SK-N-SH (cell line): ENCODE measurements at regions not wholly inside any gene's neighbourhood (a gene's known extent, or its start where the extent isn't known, plus 50 kb on each side); places are given as distances from the start of the nearest gene placed in this dataset.

Experiments
- CTCF ChIA-PET: fragments of 300-600, 350-600 bp; formaldehyde crosslinking; extraction: SDS; loops from one replicate; lab custom pipeline; 2021; lab: Yijun Ruan, JAX
- POLR2A ChIA-PET: fragments of 350-600 bp; sonication (Branson Sonifier 250); formaldehyde crosslinking; extraction: SDS; loops from one replicate; lab custom pipeline; 2020; ENCODE audit warnings: antibody characterized with exemption, inconsistent platforms; lab: Yijun Ruan, JAX
- DNase-seq: peaks from one replicate; pipeline ENCODE4 v3.0.0; 2012
- H2AFZ ChIP-seq: fragments of 200-600 bp; sonication (generic); 2 replicates; pipeline ENCODE4 v1.8.1; 2016; ENCODE audit warnings: antibody characterized with exemption, mild to moderate bottlenecking, low read depth
- H3F3A ChIP-seq: fragments of 200-600 bp; sonication (generic); replicated peaks from 2 replicates; pipeline ENCODE3; 2016; ENCODE audit warnings: antibody characterized with exemption, mild to moderate bottlenecking; ENCODE audit not compliant: insufficient read depth
- H3K27ac ChIP-seq, 2 experiments: fragments of 200-500 bp in 1 of 2; fragments of 200-600 bp in 1 of 2; sonication (Bioruptor generic) in 1 of 2; sonication (generic), shearing (Covaris generic) in 1 of 2; 2 replicates each; pipeline versions ENCODE4 v1.5.1 to v1.6.1; 2014 to 2016; ENCODE audit warnings: low read depth in 2 of 2, inconsistent platforms in 1 of 2, low read length in 1 of 2, mild to moderate bottlenecking in 1 of 2, mixed read lengths in 1 of 2
- H3K27me3 ChIP-seq: fragments of 200-600 bp; sonication (generic), shearing (Covaris generic); 2 replicates; pipeline ENCODE4 v1.6.1; 2016; ENCODE audit warnings: mixed run types; ENCODE audit not compliant: insufficient read depth
- H3K36me3 ChIP-seq, 2 experiments: fragments of 200-500 bp in 1 of 2; fragments of 200-600 bp in 1 of 2; sonication (Bioruptor generic) in 1 of 2; sonication (generic) in 1 of 2; replicated peaks in 1 of 2; 2 replicates each; pipeline versions ENCODE3 to v1.5.1; 2014 to 2016; ENCODE audit warnings: low read length in 1 of 2, mild to moderate bottlenecking in 1 of 2; ENCODE audit not compliant: insufficient read depth in 2 of 2, control insufficient read depth in 1 of 2
- H3K4me1 ChIP-seq, 2 experiments: fragments of 200-500 bp in 1 of 2; fragments of 200-600 bp in 1 of 2; sonication (Bioruptor generic) in 1 of 2; sonication (generic), shearing (Covaris generic) in 1 of 2; 2 replicates each; pipeline versions ENCODE4 v1.5.1 to v1.6.1; 2014 to 2016; ENCODE audit warnings: low read depth in 1 of 2, low read length in 1 of 2, mixed run types in 1 of 2; ENCODE audit not compliant: insufficient read depth in 2 of 2, control insufficient read depth in 1 of 2
- H3K4me2 ChIP-seq: fragments of 200-600 bp; sonication (generic), shearing (Covaris generic); 2 replicates; pipeline ENCODE4 v1.6.1; 2017; ENCODE audit warnings: mixed run types
- H3K4me3 ChIP-seq, 2 experiments: fragments of 200-500 bp in 1 of 2; fragments of 200-600 bp in 1 of 2; sonication (Bioruptor generic) in 1 of 2; sonication (generic), shearing (Covaris generic) in 1 of 2; 2 replicates each; pipeline versions ENCODE4 v1.5.1 to v1.8.1; 2014 to 2016; ENCODE audit warnings: low read depth in 2 of 2, inconsistent platforms in 1 of 2, low read length in 1 of 2, mild to moderate bottlenecking in 1 of 2, mixed read lengths in 1 of 2, moderate library complexity in 1 of 2
- H3K79me2 ChIP-seq: fragments of 200-600 bp; sonication (generic); 2 replicates; pipeline ENCODE4 v1.8.1; 2017; ENCODE audit warnings: mild to moderate bottlenecking; ENCODE audit not compliant: insufficient read depth
- H3K9ac ChIP-seq: fragments of 200-600 bp; sonication (generic); 2 replicates; pipeline ENCODE4 v1.6.1; 2017; ENCODE audit warnings: mixed run types
- H3K9me2 ChIP-seq: fragments of 200-600 bp; sonication (generic); 2 replicates; pipeline ENCODE4 v1.6.1; 2017; ENCODE audit warnings: mixed run types
- H3K9me3 ChIP-seq: fragments of 200-600 bp; sonication (generic); 2 replicates; pipeline ENCODE4 v1.6.1; 2017; ENCODE audit warnings: mixed run types, mild to moderate bottlenecking, moderate library complexity
- H4K20me1 ChIP-seq: fragments of 200-600 bp; sonication (generic); 2 replicates; pipeline ENCODE4 v1.6.1; 2017; ENCODE audit warnings: mild to moderate bottlenecking, mixed run types; ENCODE audit not compliant: insufficient read depth
- ELF1 ChIP-seq: IDR thresholded peaks from 2 replicates; pipeline ENCODE4 v1.4.0; 2012
- GATA2 ChIP-seq: sonication (generic); formaldehyde crosslinking; IDR thresholded peaks from 2 replicates; pipeline ENCODE4 v1.5.0; 2020; ENCODE audit warnings: mild to moderate bottlenecking, missing genetic modification reagents
- MEF2A ChIP-seq: IDR thresholded peaks from 2 replicates; pipeline ENCODE4 v1.4.0; 2012; ENCODE audit warnings: low read depth, borderline replicate concordance
- MXI1 ChIP-seq: IDR thresholded peaks from 2 replicates; pipeline ENCODE4 v1.6.1; 2012; ENCODE audit warnings: mild to moderate bottlenecking, low read depth, low read length, improper control_type of control experiment
- POLR2AphosphoS5 ChIP-seq: IDR thresholded peaks from 2 replicates; pipeline ENCODE4 v1.6.1; 2012; ENCODE audit warnings: low read depth, low read length
- RCOR1 ChIP-seq: fragments of 150-350 bp; IDR thresholded peaks from 2 replicates; pipeline ENCODE4 v1.6.1; 2017; ENCODE audit warnings: antibody characterized with exemption, low read length
- RFX5 ChIP-seq: IDR thresholded peaks from 2 replicates; pipeline ENCODE4 v1.6.1; 2012; ENCODE audit warnings: mild to moderate bottlenecking, improper control_type of control experiment, low read length
- RXRA ChIP-seq: IDR thresholded peaks from 2 replicates; pipeline ENCODE4 v1.4.0; 2012; ENCODE audit warnings: low read depth, mild to moderate bottlenecking, borderline replicate concordance
- SIN3A ChIP-seq: IDR thresholded peaks from 2 replicates; pipeline ENCODE4 v1.6.1; 2012; ENCODE audit warnings: low read depth, mild to moderate bottlenecking, low read length, moderate library complexity, borderline replicate concordance
- SMC3 ChIP-seq: IDR thresholded peaks from 2 replicates; pipeline ENCODE4 v1.6.1; 2012; ENCODE audit warnings: low read depth, low read length, improper control_type of control experiment
- TEAD4 ChIP-seq: IDR thresholded peaks from 2 replicates; pipeline ENCODE4 v1.4.0; 2012; ENCODE audit warnings: mild to moderate bottlenecking, borderline replicate concordance; ENCODE audit not compliant: insufficient read depth
- YY1 ChIP-seq: IDR thresholded peaks from 2 replicates; pipeline ENCODE4 v1.4.0; 2012; ENCODE audit warnings: low read depth, mild to moderate bottlenecking
- WGBS: methylation state at CpG from one replicate; pipeline ENCODE4 v1.1.6; 2017; ENCODE audit warnings: low lambda C conversion rate; 5-methylcytosine and 5-hydroxymethylcytosine counted together
- TF ChIP-seq, protein P1 (sequence below): IDR thresholded peaks from 2 replicates; pipeline ENCODE4; 2012
- TF ChIP-seq, protein P2 (sequence below): IDR thresholded peaks from 2 replicates; pipeline ENCODE4 v1.6.1; 2012; ENCODE audit warnings: mild to moderate bottlenecking, low read depth, low read length, moderate library complexity
- TF ChIP-seq, protein P3 (sequence below): fragments of 150-350 bp; IDR thresholded peaks from 2 replicates; pipeline ENCODE4 v1.6.1; 2016; ENCODE audit warnings: mild to moderate bottlenecking, low read depth, low read length
- TF ChIP-seq, protein P4 (sequence below): IDR thresholded peaks from 2 replicates; pipeline ENCODE4 v1.4.0; 2012; ENCODE audit warnings: low read depth, borderline replicate concordance
- TF ChIP-seq, protein P5 (sequence below): IDR thresholded peaks from 2 replicates; pipeline ENCODE4 v1.4.0; 2012; ENCODE audit warnings: low read depth, borderline replicate concordance
- TF ChIP-seq, protein P6 (sequence below): fragments of 200-600 bp; sonication (generic); IDR thresholded peaks from 2 replicates; pipeline ENCODE4 v1.6.1; 2017; ENCODE audit warnings: antibody characterized with exemption, mild to moderate bottlenecking, moderate library complexity

DNA sequence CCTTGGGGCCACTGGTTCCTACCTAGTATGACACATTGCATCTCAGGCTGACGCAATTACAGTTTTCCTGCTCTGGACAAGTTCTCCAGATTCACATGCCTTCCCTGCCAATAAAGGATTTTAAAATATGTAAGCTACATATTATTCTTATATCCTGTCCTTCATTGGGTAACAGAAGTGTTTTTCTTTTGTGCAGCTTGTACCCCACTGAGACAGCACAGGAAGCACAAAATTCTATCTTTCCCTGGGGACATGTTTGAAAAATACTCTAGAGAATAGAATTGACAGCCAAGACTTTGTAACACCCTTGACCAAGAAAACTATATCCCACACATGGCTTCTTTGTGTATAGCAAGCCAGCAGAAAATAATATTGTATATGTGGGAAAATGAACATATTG is 456.8 kb downstream of the MAFB start:
- H3K9ac ChIP-seq: no peak overlapping the region
- H3K9me3 ChIP-seq: no peaks in the 10 kb centered on the region
- DNase-seq: no peak
- H3K79me2 ChIP-seq: no peaks in the 10 kb centered on the region
- 39% methylated on average over 1 of the region's 1 CpG for WGBS
- H3F3A ChIP-seq: no peaks in the 10 kb centered on the region
- H3K4me3 ChIP-seq: no peak overlapping the region
- no peak overlapping the region for H3K4me2 ChIP-seq
- TF ChIP-seq SMC3 (no peak), POLR2AphosphoS5 (no peak), MEF2A (no peak), ELF1 (no peak), TEAD4 (no peak), GATA2 (CRISPR knock-in tag) (no peak), RFX5 (no peak), RXRA (no peak), SIN3A (no peak), MXI1 (no peak)
- TF ChIP-seq, protein P1, sequence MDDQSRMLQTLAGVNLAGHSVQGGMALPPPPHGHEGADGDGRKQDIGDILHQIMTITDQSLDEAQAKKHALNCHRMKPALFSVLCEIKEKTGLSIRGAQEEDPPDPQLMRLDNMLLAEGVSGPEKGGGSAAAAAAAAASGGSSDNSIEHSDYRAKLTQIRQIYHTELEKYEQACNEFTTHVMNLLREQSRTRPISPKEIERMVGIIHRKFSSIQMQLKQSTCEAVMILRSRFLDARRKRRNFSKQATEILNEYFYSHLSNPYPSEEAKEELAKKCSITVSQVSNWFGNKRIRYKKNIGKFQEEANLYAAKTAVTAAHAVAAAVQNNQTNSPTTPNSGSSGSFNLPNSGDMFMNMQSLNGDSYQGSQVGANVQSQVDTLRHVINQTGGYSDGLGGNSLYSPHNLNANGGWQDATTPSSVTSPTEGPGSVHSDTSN: no peak
- H3K9me2 ChIP-seq: no peaks in the 10 kb centered on the region
- CTCF ChIA-PET: no interaction called here
- no peaks in the 10 kb centered on the region for H4K20me1 ChIP-seq
- H3K27me3 ChIP-seq: no peaks in the 10 kb centered on the region
- H3K4me1 ChIP-seq: no peaks in the 10 kb centered on the region; a peak in 1 of 4 replicates
- H3K36me3 ChIP-seq: no peaks in the 10 kb centered on the region
- H3K27ac ChIP-seq: no peak overlapping the region
- POLR2A ChIA-PET: no interaction called here
- no peak overlapping the region for H2AFZ ChIP-seq

DNA sequence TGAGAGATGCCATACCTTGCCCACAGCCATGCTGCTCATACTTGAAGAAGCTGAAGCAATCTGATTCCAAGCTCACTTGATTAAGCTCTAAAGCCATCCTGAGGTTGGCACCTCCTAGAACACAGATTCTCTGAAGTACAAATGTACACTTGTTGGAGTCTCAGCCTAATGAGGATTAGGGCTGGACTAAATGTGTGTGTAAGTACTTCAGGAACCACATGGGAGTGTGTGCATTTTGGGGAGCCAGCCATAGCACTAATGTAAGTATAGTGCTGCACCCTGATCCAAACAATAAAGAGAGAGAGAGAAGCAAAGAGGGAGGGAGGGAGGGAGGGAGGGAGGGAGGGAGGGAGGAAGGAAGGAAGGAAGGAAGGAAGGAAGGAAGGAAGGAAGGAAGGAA is 458.6 kb downstream of the MAFB start:
- CTCF ChIA-PET: no interaction called here
- H3K9ac ChIP-seq: no peak overlapping the region
- no peak overlapping the region for H3K4me2 ChIP-seq
- POLR2A ChIA-PET: no interaction called here
- no peaks in the 10 kb centered on the region for H3K9me2 ChIP-seq
- no peaks in the 10 kb centered on the region; a peak in 1 of 4 replicates for H3K4me1 ChIP-seq
- H3K27me3 ChIP-seq: no peaks in the 10 kb centered on the region
- no peak for DNase-seq
- no peak overlapping the region for H3K4me3 ChIP-seq
- H3K9me3 ChIP-seq: no peaks in the 10 kb centered on the region
- no peaks in the 10 kb centered on the region for H3K79me2 ChIP-seq
- H3F3A ChIP-seq: no peaks in the 10 kb centered on the region
- no peak overlapping the region for H3K27ac ChIP-seq
- no peak overlapping the region for H2AFZ ChIP-seq
- H4K20me1 ChIP-seq: no peaks in the 10 kb centered on the region
- H3K36me3 ChIP-seq: no peaks in the 10 kb centered on the region
- TF ChIP-seq, protein P2, sequence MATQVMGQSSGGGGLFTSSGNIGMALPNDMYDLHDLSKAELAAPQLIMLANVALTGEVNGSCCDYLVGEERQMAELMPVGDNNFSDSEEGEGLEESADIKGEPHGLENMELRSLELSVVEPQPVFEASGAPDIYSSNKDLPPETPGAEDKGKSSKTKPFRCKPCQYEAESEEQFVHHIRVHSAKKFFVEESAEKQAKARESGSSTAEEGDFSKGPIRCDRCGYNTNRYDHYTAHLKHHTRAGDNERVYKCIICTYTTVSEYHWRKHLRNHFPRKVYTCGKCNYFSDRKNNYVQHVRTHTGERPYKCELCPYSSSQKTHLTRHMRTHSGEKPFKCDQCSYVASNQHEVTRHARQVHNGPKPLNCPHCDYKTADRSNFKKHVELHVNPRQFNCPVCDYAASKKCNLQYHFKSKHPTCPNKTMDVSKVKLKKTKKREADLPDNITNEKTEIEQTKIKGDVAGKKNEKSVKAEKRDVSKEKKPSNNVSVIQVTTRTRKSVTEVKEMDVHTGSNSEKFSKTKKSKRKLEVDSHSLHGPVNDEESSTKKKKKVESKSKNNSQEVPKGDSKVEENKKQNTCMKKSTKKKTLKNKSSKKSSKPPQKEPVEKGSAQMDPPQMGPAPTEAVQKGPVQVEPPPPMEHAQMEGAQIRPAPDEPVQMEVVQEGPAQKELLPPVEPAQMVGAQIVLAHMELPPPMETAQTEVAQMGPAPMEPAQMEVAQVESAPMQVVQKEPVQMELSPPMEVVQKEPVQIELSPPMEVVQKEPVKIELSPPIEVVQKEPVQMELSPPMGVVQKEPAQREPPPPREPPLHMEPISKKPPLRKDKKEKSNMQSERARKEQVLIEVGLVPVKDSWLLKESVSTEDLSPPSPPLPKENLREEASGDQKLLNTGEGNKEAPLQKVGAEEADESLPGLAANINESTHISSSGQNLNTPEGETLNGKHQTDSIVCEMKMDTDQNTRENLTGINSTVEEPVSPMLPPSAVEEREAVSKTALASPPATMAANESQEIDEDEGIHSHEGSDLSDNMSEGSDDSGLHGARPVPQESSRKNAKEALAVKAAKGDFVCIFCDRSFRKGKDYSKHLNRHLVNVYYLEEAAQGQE: no peak
- TF ChIP-seq YY1 (no peak), RCOR1 (no peak), RFX5 (no peak), SMC3 (no peak), MEF2A (no peak)
- TF ChIP-seq, protein P3, sequence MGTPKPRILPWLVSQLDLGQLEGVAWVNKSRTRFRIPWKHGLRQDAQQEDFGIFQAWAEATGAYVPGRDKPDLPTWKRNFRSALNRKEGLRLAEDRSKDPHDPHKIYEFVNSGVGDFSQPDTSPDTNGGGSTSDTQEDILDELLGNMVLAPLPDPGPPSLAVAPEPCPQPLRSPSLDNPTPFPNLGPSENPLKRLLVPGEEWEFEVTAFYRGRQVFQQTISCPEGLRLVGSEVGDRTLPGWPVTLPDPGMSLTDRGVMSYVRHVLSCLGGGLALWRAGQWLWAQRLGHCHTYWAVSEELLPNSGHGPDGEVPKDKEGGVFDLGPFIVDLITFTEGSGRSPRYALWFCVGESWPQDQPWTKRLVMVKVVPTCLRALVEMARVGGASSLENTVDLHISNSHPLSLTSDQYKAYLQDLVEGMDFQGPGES: no peak
- TF ChIP-seq, protein P4, sequence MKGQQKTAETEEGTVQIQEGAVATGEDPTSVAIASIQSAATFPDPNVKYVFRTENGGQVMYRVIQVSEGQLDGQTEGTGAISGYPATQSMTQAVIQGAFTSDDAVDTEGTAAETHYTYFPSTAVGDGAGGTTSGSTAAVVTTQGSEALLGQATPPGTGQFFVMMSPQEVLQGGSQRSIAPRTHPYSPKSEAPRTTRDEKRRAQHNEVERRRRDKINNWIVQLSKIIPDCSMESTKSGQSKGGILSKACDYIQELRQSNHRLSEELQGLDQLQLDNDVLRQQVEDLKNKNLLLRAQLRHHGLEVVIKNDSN: no peak
- TF ChIP-seq, protein P5, sequence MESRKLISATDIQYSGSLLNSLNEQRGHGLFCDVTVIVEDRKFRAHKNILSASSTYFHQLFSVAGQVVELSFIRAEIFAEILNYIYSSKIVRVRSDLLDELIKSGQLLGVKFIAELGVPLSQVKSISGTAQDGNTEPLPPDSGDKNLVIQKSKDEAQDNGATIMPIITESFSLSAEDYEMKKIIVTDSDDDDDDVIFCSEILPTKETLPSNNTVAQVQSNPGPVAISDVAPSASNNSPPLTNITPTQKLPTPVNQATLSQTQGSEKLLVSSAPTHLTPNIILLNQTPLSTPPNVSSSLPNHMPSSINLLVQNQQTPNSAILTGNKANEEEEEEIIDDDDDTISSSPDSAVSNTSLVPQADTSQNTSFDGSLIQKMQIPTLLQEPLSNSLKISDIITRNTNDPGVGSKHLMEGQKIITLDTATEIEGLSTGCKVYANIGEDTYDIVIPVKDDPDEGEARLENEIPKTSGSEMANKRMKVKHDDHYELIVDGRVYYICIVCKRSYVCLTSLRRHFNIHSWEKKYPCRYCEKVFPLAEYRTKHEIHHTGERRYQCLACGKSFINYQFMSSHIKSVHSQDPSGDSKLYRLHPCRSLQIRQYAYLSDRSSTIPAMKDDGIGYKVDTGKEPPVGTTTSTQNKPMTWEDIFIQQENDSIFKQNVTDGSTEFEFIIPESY: no peak
- TF ChIP-seq, protein P6, sequence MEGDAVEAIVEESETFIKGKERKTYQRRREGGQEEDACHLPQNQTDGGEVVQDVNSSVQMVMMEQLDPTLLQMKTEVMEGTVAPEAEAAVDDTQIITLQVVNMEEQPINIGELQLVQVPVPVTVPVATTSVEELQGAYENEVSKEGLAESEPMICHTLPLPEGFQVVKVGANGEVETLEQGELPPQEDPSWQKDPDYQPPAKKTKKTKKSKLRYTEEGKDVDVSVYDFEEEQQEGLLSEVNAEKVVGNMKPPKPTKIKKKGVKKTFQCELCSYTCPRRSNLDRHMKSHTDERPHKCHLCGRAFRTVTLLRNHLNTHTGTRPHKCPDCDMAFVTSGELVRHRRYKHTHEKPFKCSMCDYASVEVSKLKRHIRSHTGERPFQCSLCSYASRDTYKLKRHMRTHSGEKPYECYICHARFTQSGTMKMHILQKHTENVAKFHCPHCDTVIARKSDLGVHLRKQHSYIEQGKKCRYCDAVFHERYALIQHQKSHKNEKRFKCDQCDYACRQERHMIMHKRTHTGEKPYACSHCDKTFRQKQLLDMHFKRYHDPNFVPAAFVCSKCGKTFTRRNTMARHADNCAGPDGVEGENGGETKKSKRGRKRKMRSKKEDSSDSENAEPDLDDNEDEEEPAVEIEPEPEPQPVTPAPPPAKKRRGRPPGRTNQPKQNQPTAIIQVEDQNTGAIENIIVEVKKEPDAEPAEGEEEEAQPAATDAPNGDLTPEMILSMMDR: no peak
